GM23338 (cell line): ENCODE measurements at regions not wholly inside any gene's neighbourhood (a gene's known extent, or its start where the extent isn't known, plus 50 kb on each side); places are given as distances from the start of the nearest gene placed in this dataset.
A peak's percentile ranks its signal among the peaks of the same experiment; 100 is the strongest.

Experiments
- ATAC-seq: fragments of 200-7000 bp; cut with Tn5 transposase; 3 replicates; pipeline ENCODE4 v1.9.1; 2020
- DNase-seq: peaks from one replicate; pipeline ENCODE4 v3.0.0-alpha.2; 2015; ENCODE audit warnings: low spot score
- H2AFZ ChIP-seq: fragments of 200-600 bp; sonication (generic); 2 replicates; pipeline ENCODE4 v1.8.0; 2016; ENCODE audit warnings: antibody characterized with exemption, mild to moderate bottlenecking, moderate library complexity
- H3F3A ChIP-seq: fragments of 200-600 bp; sonication (generic); replicated peaks from 2 replicates; pipeline ENCODE4 v1.8.0; 2017; ENCODE audit warnings: antibody characterized with exemption, mixed run types, low read depth
- H3K27ac ChIP-seq: fragments of 200-600 bp; sonication (generic); 2 replicates; pipeline ENCODE4 v1.6.1; 2016; ENCODE audit warnings: low read depth
- H3K27me3 ChIP-seq: fragments of 200-600 bp; sonication (generic); 2 replicates; pipeline ENCODE4 v1.8.0; 2016; ENCODE audit warnings: mild to moderate bottlenecking, mixed run types, moderate library complexity; ENCODE audit not compliant: insufficient read depth
- H3K36me3 ChIP-seq: fragments of 200-600 bp; sonication (generic); 2 replicates; pipeline ENCODE4 v1.8.0; 2016; ENCODE audit warnings: mild to moderate bottlenecking; ENCODE audit not compliant: insufficient read depth
- H3K4me1 ChIP-seq: fragments of 200-600 bp; sonication (generic); 2 replicates; pipeline ENCODE4 v1.8.0; 2016; ENCODE audit warnings: mild to moderate bottlenecking, moderate library complexity; ENCODE audit not compliant: insufficient read depth
- H3K4me2 ChIP-seq: fragments of 200-600 bp; sonication (generic); 2 replicates; pipeline ENCODE4 v1.7.1; 2017; ENCODE audit warnings: mixed run types
- H3K4me3 ChIP-seq: fragments of 200-600 bp; sonication (generic); 2 replicates; pipeline ENCODE4 v1.6.1; 2016; ENCODE audit warnings: mixed run types
- H3K79me2 ChIP-seq: fragments of 200-600 bp; sonication (generic); replicated peaks from 2 replicates; pipeline ENCODE4 v1.8.0; 2017; ENCODE audit warnings: mild to moderate bottlenecking; ENCODE audit not compliant: insufficient read depth
- H3K9me2 ChIP-seq: fragments of 200-600 bp; sonication (generic); 2 replicates; pipeline ENCODE4 v1.8.0; 2017; ENCODE audit not compliant: insufficient read depth
- H4K20me1 ChIP-seq: fragments of 200-600 bp; sonication (generic); replicated peaks from 2 replicates; pipeline ENCODE4 v1.8.0; 2017; ENCODE audit warnings: mild to moderate bottlenecking; ENCODE audit not compliant: insufficient read depth
- H3K27ac Mint-ChIP-seq: 2 replicates; pipeline ENCODE4 v1.8.0; 2020; ENCODE audit warnings: inconsistent platforms, mild to moderate bottlenecking, moderate library complexity, mixed read lengths
- H3K27me3 Mint-ChIP-seq: 3 replicates; pipeline ENCODE4 v1.8.0; 2022; ENCODE audit warnings: low read depth, mild to moderate bottlenecking, moderate library complexity, mixed read lengths, inconsistent platforms; ENCODE audit not compliant: insufficient read depth, poor library complexity
- H3K36me3 Mint-ChIP-seq: 3 replicates; pipeline ENCODE4 v1.8.0; 2021; ENCODE audit warnings: low read depth, mild to moderate bottlenecking, inconsistent platforms, moderate library complexity, mixed read lengths
- H3K4me1 Mint-ChIP-seq: 3 replicates; pipeline ENCODE4 v1.8.0; 2020; ENCODE audit warnings: mild to moderate bottlenecking, inconsistent platforms, mixed read lengths
- H3K4me3 Mint-ChIP-seq: 3 replicates; pipeline ENCODE4 v1.8.0; 2021; ENCODE audit warnings: moderate library complexity, mild to moderate bottlenecking, inconsistent platforms, mixed read lengths
- H3K9me3 Mint-ChIP-seq: 3 replicates; pipeline ENCODE4 v1.8.0; 2020; ENCODE audit warnings: moderate library complexity, mild to moderate bottlenecking, inconsistent platforms, mixed read lengths
- CREB1 ChIP-seq: fragments of 250-450 bp; sonication (Bioruptor Pico); IDR thresholded peaks from 2 replicates; pipeline ENCODE4 v1.5.0; 2020; ENCODE audit warnings: low read depth, mild to moderate bottlenecking, moderate library complexity
- ETS1 ChIP-seq: IDR thresholded peaks from 2 replicates; pipeline ENCODE4 v1.6.1; 2016; ENCODE audit warnings: antibody characterized with exemption
- EZH2 ChIP-seq: fragments of 200-600 bp; sonication (generic); IDR thresholded peaks from one replicate; pipeline ENCODE4 v1.8.0; 2017; ENCODE audit warnings: antibody characterized with exemption, mild to moderate bottlenecking, low read depth; ENCODE audit not compliant: unreplicated experiment
- NANOG ChIP-seq: IDR thresholded peaks from 2 replicates; pipeline ENCODE4 v1.6.1; 2016; ENCODE audit warnings: antibody characterized with exemption, borderline replicate concordance
- POLR2AphosphoS5 ChIP-seq: IDR thresholded peaks from 2 replicates; pipeline ENCODE4 v1.6.1; 2016; ENCODE audit warnings: antibody characterized with exemption, low read depth
- REST ChIP-seq: IDR thresholded peaks from one replicate; pipeline ENCODE4 v1.6.1; 2018; ENCODE audit warnings: antibody characterized with exemption; ENCODE audit not compliant: unreplicated experiment
- STAT1 ChIP-seq: IDR thresholded peaks from one replicate; pipeline ENCODE4 v1.6.1; 2016; ENCODE audit warnings: antibody characterized with exemption; ENCODE audit not compliant: unreplicated experiment
- ZNF114 ChIP-seq: fragments of 250-450 bp; sonication (Bioruptor Pico); IDR thresholded peaks from 2 replicates; pipeline ENCODE4 v1.5.0; 2020; ENCODE audit warnings: mild to moderate bottlenecking, moderate library complexity

GRCh38 chr6:28765978-28766351, 157.8 kb downstream of the TRIM27 start:
- peak overlapping the region; percentile 76 for H3K4me3 Mint-ChIP-seq

GRCh38 chr6:28766426-28766825, 157.4 kb downstream of the TRIM27 start:
- no peaks in the 10 kb centered on the region for H3K79me2 ChIP-seq
- H3K4me1 ChIP-seq = peaks cover 67% of the 10 kb centered on the region
- H2AFZ ChIP-seq = no peak overlapping the region
- Mint-ChIP-seq H3K4me1 (peaks cover 56% of the 10 kb centered on the region), H3K4me3 (peak overlapping the region; percentile 76), H3K36me3 (0 out of 3 replicates have a peak, but pooled peaks cover 2% of the 10 kb centered on the region), H3K27me3 (peaks cover 93% of the 10 kb centered on the region), H3K9me3 (no peaks in the 10 kb centered on the region; the same call in 2 of the 3 replicates), H3K27ac (no peak overlapping the region)
- no peak overlapping the region for H3K27ac ChIP-seq
- H3F3A ChIP-seq = peaks cover 42% of the 10 kb centered on the region
- DNase-seq = peak; percentile 67
- H4K20me1 ChIP-seq = peaks cover 27% of the 10 kb centered on the region
- peak overlapping the region; percentile 85 for H3K4me2 ChIP-seq
- no peaks in the 10 kb centered on the region for H3K9me2 ChIP-seq
- peak; percentile 5; the same call in 2 of the 3 replicates for ATAC-seq
- H3K36me3 ChIP-seq = no peaks in the 10 kb centered on the region
- TF ChIP-seq CREB1 = no peak
- TF ChIP-seq NANOG = peak; percentile 74; the same call in 1 of the 2 replicates
- peak overlapping the region; percentile 55 for H3K4me3 ChIP-seq
- peaks cover 100% of the 10 kb centered on the region for H3K27me3 ChIP-seq

More at GRCh38 chr6:28765978-28766351, 157.8 kb downstream of the TRIM27 start:
- Mint-ChIP-seq H3K36me3 (0 out of 3 replicates have a peak, but pooled peaks cover 2% of the 10 kb centered on the region), H3K27me3 (peaks cover 89% of the 10 kb centered on the region), H3K4me1 (peaks cover 52% of the 10 kb centered on the region), H3K9me3 (no peaks in the 10 kb centered on the region; the same call in 2 of the 3 replicates), H3K27ac (no peak overlapping the region)
- DNase-seq = no peak
- Histone ChIP-seq H3K27ac (no peak overlapping the region), H3K36me3 (no peaks in the 10 kb centered on the region), H3K27me3 (peaks cover 99% of the 10 kb centered on the region), H3K4me2 (peak overlapping the region; percentile 85), H3K9me2 (no peaks in the 10 kb centered on the region), H3K4me3 (peak overlapping the region; percentile 55), H3K79me2 (no peaks in the 10 kb centered on the region), H3F3A (peaks cover 40% of the 10 kb centered on the region), H4K20me1 (peaks cover 26% of the 10 kb centered on the region), H3K4me1 (peaks cover 67% of the 10 kb centered on the region), H2AFZ (no peak overlapping the region; the same call in 1 of the 2 replicates)
- TF ChIP-seq ZNF114 (CRISPR knock-in tag) = no peak
- no peak for TF ChIP-seq REST
- peak; percentile 3 for TF ChIP-seq EZH2
- TF ChIP-seq POLR2AphosphoS5 = no peak
- ATAC-seq = no peak

DNA sequence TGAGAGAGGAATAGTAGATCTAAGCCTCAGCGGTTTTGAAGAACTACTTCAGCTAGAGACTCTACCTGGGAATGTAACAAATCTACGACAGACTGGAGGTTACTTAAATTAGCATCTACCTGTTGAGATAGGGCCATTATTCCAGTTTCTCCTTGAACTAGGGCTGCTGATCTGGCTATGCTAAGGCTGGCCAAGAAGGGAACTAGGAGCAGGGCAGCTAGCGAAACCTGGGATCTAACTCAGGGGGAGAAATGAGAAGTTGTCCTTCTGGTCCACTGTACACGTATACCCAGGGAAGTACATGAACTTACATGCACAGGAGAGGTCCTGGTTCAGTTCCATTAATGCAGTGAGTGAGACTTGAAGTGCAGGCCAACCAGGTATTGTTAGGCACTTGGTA, 156.7 kb downstream of the TRIM27 start:
- H3K4me1 Mint-ChIP-seq = peaks cover 63% of the 10 kb centered on the region

More for the DNA sequence above, 156.7 kb downstream of the TRIM27 start:
- H3K4me3 Mint-ChIP-seq = no peak overlapping the region
- no peak for ATAC-seq
- Histone ChIP-seq H3K4me1 (peaks cover 70% of the 10 kb centered on the region), H3K4me3 (peak overlapping the region; percentile 55), H3F3A (peaks cover 42% of the 10 kb centered on the region), H4K20me1 (peaks cover 27% of the 10 kb centered on the region), H3K27me3 (peaks cover 100% of the 10 kb centered on the region), H3K36me3 (no peaks in the 10 kb centered on the region), H3K9me2 (no peaks in the 10 kb centered on the region), H3K79me2 (no peaks in the 10 kb centered on the region), H2AFZ (no peak overlapping the region), H3K27ac (no peak overlapping the region), H3K4me2 (peak overlapping the region; percentile 85)
- no peak for DNase-seq
- H3K9me3 Mint-ChIP-seq = no peaks in the 10 kb centered on the region; the same call in 2 of the 3 replicates
- peaks cover 2% of the 10 kb centered on the region; the same call in 1 of the 3 replicates for H3K36me3 Mint-ChIP-seq
- no peak overlapping the region for H3K27ac Mint-ChIP-seq
- no peak for TF ChIP-seq CREB1
- TF ChIP-seq STAT1 = no peak
- TF ChIP-seq ETS1 = no peak
- peak; percentile 51 for TF ChIP-seq EZH2
- H3K27me3 Mint-ChIP-seq = peaks cover 100% of the 10 kb centered on the region
